Uterus (tissue), 3 donors: ENCODE measurements at regions not wholly inside any gene's neighbourhood (a gene's known extent, or its start where the extent isn't known, plus 50 kb on each side); places are given as distances from the start of the nearest gene placed in this dataset.

Experiments used
- DNase-seq, 2 donors: peaks; one replicate each; pipeline ENCODE4 v3.0.0-alpha.2; 2019 to 2020
- H3K27ac ChIP-seq, 2 donors: fragments of 200-600 bp; sonication (generic); 1 replicate in 1 of 2; 2 replicates in 1 of 2; pipeline ENCODE4 v1.5.1; 2016 to 2018
- H3K27me3 ChIP-seq, 2 donors: fragments of 200-600 bp; sonication (generic); one replicate each; pipeline ENCODE4 v1.5.1; 2018 to 2019; ENCODE audit warnings: control low read depth in 1 of 2
- H3K36me3 ChIP-seq, 2 donors: fragments of 200-600 bp; sonication (generic); one replicate each; pipeline ENCODE4 v1.5.1; 2019; ENCODE audit warnings: control low read depth in 1 of 2
- H3K4me1 ChIP-seq, 2 donors: fragments of 200-600 bp; sonication (generic); one replicate each; pipeline ENCODE4 v1.5.1; 2018 to 2019; ENCODE audit warnings: control low read depth in 1 of 2
- H3K4me3 ChIP-seq, 2 donors: fragments of 200-600 bp; sonication (generic); 1 replicate in 1 of 2; 2 replicates in 1 of 2; pipeline ENCODE4 v1.5.1; 2018 to 2019; ENCODE audit warnings: mild to moderate bottlenecking in 1 of 2
- H3K9me3 ChIP-seq, 2 donors: fragments of 200-600 bp; sonication (generic); one replicate each; pipeline ENCODE4 v1.5.1; 2019; ENCODE audit warnings: control low read depth in 1 of 2
- CTCF ChIP-seq, 4 experiments: fragments of 200-600 bp in 2 of 4; fragments of 450-650 bp in 2 of 4; sonication (generic) in 2 of 4; IDR thresholded peaks; one replicate each; pipeline ENCODE4 v1.5.1; 2016 to 2019; ENCODE audit warnings: antibody characterized with exemption in 4 of 4, mild to moderate bottlenecking in 2 of 4, moderate library complexity in 1 of 4
- POLR2A ChIP-seq, 2 donors: fragments of 450-650 bp; IDR thresholded peaks; one replicate each; pipeline ENCODE4 v1.6.1; 2016; ENCODE audit warnings: antibody characterized with exemption in 2 of 2, mild to moderate bottlenecking in 1 of 2, moderate library complexity in 1 of 2
- intact Hi-C: fragments of 100-400 bp; cut with DNase I; formaldehyde crosslinking; loops from one replicate; pipeline ENCODE4 v1.15.1; 2023; ENCODE audit warnings: low total_unique reads
- donor health status: DM: yes; HTN: yes; CAD: no.

- no peaks in the 10 kb centered on the region for H3K9me3 ChIP-seq
- no peak overlapping the region for H3K27ac ChIP-seq
- TF ChIP-seq CTCF (IDR thresholded peaks at IDR 0.05) (no peak), POLR2A (IDR thresholded peaks at IDR 0.05) (no peak)
- H3K36me3 ChIP-seq: no peaks in the 10 kb centered on the region
- DNase-seq: no peak
- intact Hi-C loops: no loop called here
- no peak overlapping the region for H3K4me3 ChIP-seq
- no peaks in the 10 kb centered on the region for H3K4me1 ChIP-seq
- no peaks in the 10 kb centered on the region for H3K27me3 ChIP-seq
Observed at GRCh38 chr12:67795236-67795635, 146.7 kb downstream of the DYRK2 start.

GRCh38 chr12:67797185-67797741 is 148.7 kb downstream of the DYRK2 start:
- intact Hi-C loops: no loop called here

GRCh38 chr12:67797753-67798152 is 149.2 kb downstream of the DYRK2 start:
- no peak for DNase-seq
- H3K27me3 ChIP-seq: no peaks in the 10 kb centered on the region
- H3K36me3 ChIP-seq: no peaks in the 10 kb centered on the region
- H3K4me3 ChIP-seq: no peak overlapping the region
- intact Hi-C loops: no loop called here
- H3K9me3 ChIP-seq: no peaks in the 10 kb centered on the region
- TF ChIP-seq CTCF (IDR thresholded peaks at IDR 0.05): no peak
- TF ChIP-seq POLR2A (IDR thresholded peaks at IDR 0.05): no peak
- H3K27ac ChIP-seq: no peak overlapping the region
- H3K4me1 ChIP-seq: no peaks in the 10 kb centered on the region

More at GRCh38 chr12:67797185-67797741, 148.7 kb downstream of the DYRK2 start:
- DNase-seq: no peak
- Histone ChIP-seq H3K4me3 (no peak overlapping the region), H3K27ac (no peak overlapping the region), H3K36me3 (no peaks in the 10 kb centered on the region), H3K4me1 (no peaks in the 10 kb centered on the region), H3K9me3 (no peaks in the 10 kb centered on the region), H3K27me3 (no peaks in the 10 kb centered on the region)
- TF ChIP-seq POLR2A (IDR thresholded peaks at IDR 0.05) (no peak), CTCF (IDR thresholded peaks at IDR 0.05) (no peak)

- DNase-seq: no peak
- Histone ChIP-seq H3K9me3 (no peaks in the 10 kb centered on the region), H3K36me3 (no peaks in the 10 kb centered on the region), H3K27ac (no peak overlapping the region), H3K4me1 (no peaks in the 10 kb centered on the region), H3K27me3 (no peaks in the 10 kb centered on the region), H3K4me3 (no peak overlapping the region)
- intact Hi-C loops: no loop called here
- TF ChIP-seq POLR2A (IDR thresholded peaks at IDR 0.05) (no peak), CTCF (IDR thresholded peaks at IDR 0.05) (no peak)
Observed at GRCh38 chr12:67798768-67799167, 150.2 kb downstream of the DYRK2 start.

GRCh38 chr12:67802731-67803130 is 154.2 kb downstream of the DYRK2 start:
- H3K27ac ChIP-seq: no peak overlapping the region
- H3K36me3 ChIP-seq: no peaks in the 10 kb centered on the region
- no peak overlapping the region for H3K4me3 ChIP-seq
- TF ChIP-seq CTCF (IDR thresholded peaks at IDR 0.05): no peak
- TF ChIP-seq POLR2A (IDR thresholded peaks at IDR 0.05): no peak
- no peak for DNase-seq
- no peaks in the 10 kb centered on the region for H3K27me3 ChIP-seq
- H3K9me3 ChIP-seq: no peaks in the 10 kb centered on the region
- intact Hi-C loops: no loop called here
- H3K4me1 ChIP-seq: no peaks in the 10 kb centered on the region
